ENCODE measurements at regions not wholly inside any gene's neighbourhood (a gene's known extent, or its start where the extent isn't known, plus 50 kb on each side); places are given as distances from the start of the nearest gene placed in this dataset.
A peak's percentile ranks its signal among the peaks of the same experiment; 100 is the strongest.

- Histone ChIP-seq H3K4me1 (ENCODE audit: insufficient read depth, poor library complexity, severe bottlenecking) (no peaks in the 10 kb centered on the region), H3K36me3 (ENCODE audit: low read depth) (no peaks in the 10 kb centered on the region), H3K4me3 (ENCODE audit: severe bottlenecking) (no peak overlapping the region), H3K9me3 (ENCODE audit: severe bottlenecking) (no peaks in the 10 kb centered on the region), H3K27ac (ENCODE audit: poor library complexity, severe bottlenecking) (no peak overlapping the region), H3K27me3 (ENCODE audit: insufficient read depth, poor library complexity, severe bottlenecking) (no peaks in the 10 kb centered on the region)
- DNase-seq (ENCODE audit: low spot score) (no peak), ATAC-seq (ENCODE audit: low read depth) (no peak)
- TF ChIP-seq CTCF (IDR thresholded peaks at IDR 0.05; ENCODE audit: poor library complexity, severe bottlenecking), result no peak
Observed at GRCh38 chr18:22630980-22631379, 213.3 kb upstream of the CTAGE1 start.

GRCh38 chr18:22632191-22632590, 214.5 kb upstream of the CTAGE1 start:
- DNase-seq (ENCODE audit: low spot score) (no peak), ATAC-seq (ENCODE audit: low read depth) (no peak)
- Histone ChIP-seq H3K9me3 (ENCODE audit: severe bottlenecking) (peaks cover 3% of the 10 kb centered on the region), H3K27ac (ENCODE audit: poor library complexity, severe bottlenecking) (no peak overlapping the region), H3K27me3 (ENCODE audit: insufficient read depth, poor library complexity, severe bottlenecking) (no peaks in the 10 kb centered on the region), H3K36me3 (ENCODE audit: low read depth) (no peaks in the 10 kb centered on the region), H3K4me3 (ENCODE audit: severe bottlenecking) (no peak overlapping the region), H3K4me1 (ENCODE audit: insufficient read depth, poor library complexity, severe bottlenecking) (no peaks in the 10 kb centered on the region)
- no peak for TF ChIP-seq CTCF (IDR thresholded peaks at IDR 0.05; ENCODE audit: poor library complexity, severe bottlenecking)

- TF ChIP-seq CTCF (IDR thresholded peaks at IDR 0.05; ENCODE audit: poor library complexity, severe bottlenecking), result no peak
- Histone ChIP-seq H3K27ac (ENCODE audit: poor library complexity, severe bottlenecking) (no peak overlapping the region), H3K4me1 (ENCODE audit: insufficient read depth, poor library complexity, severe bottlenecking) (peaks cover 4% of the 10 kb centered on the region), H3K27me3 (ENCODE audit: insufficient read depth, poor library complexity, severe bottlenecking) (no peaks in the 10 kb centered on the region), H3K36me3 (ENCODE audit: low read depth) (no peaks in the 10 kb centered on the region), H3K9me3 (ENCODE audit: severe bottlenecking) (peaks cover 3% of the 10 kb centered on the region), H3K4me3 (ENCODE audit: severe bottlenecking) (no peak overlapping the region)
- DNase-seq (ENCODE audit: low spot score) (no peak), ATAC-seq (ENCODE audit: low read depth) (no peak)
Observed at GRCh38 chr18:22634464-22634863, 216.7 kb upstream of the CTAGE1 start.

GRCh38 chr18:22637787-22638186, 220.1 kb upstream of the CTAGE1 start:
- Histone ChIP-seq H3K27ac (ENCODE audit: poor library complexity, severe bottlenecking) (no peak overlapping the region), H3K4me3 (ENCODE audit: severe bottlenecking) (no peak overlapping the region), H3K27me3 (ENCODE audit: insufficient read depth, poor library complexity, severe bottlenecking) (no peaks in the 10 kb centered on the region), H3K36me3 (ENCODE audit: low read depth) (no peaks in the 10 kb centered on the region), H3K9me3 (ENCODE audit: severe bottlenecking) (peaks cover 3% of the 10 kb centered on the region), H3K4me1 (ENCODE audit: insufficient read depth, poor library complexity, severe bottlenecking) (peaks cover 5% of the 10 kb centered on the region)
- no peak for DNase-seq (ENCODE audit: low spot score)
- TF ChIP-seq CTCF (IDR thresholded peaks at IDR 0.05; ENCODE audit: poor library complexity, severe bottlenecking), result no peak
- ATAC-seq (ENCODE audit: low read depth), result peak; percentile 53; the same call in 1 of the 3 replicates

- TF ChIP-seq CTCF (IDR thresholded peaks at IDR 0.05; ENCODE audit: poor library complexity, severe bottlenecking), result no peak
- peaks cover 5% of the 10 kb centered on the region for H3K4me1 ChIP-seq (ENCODE audit: insufficient read depth, poor library complexity, severe bottlenecking)
- peak; percentile 58; the same call in 2 of the 3 replicates for ATAC-seq (ENCODE audit: low read depth)
- H3K27ac ChIP-seq (ENCODE audit: poor library complexity, severe bottlenecking), result no peak overlapping the region
- no peak overlapping the region for H3K4me3 ChIP-seq (ENCODE audit: severe bottlenecking)
- peaks cover 3% of the 10 kb centered on the region for H3K9me3 ChIP-seq (ENCODE audit: severe bottlenecking)
- H3K27me3 ChIP-seq (ENCODE audit: insufficient read depth, poor library complexity, severe bottlenecking), result no peaks in the 10 kb centered on the region
- H3K36me3 ChIP-seq (ENCODE audit: low read depth), result no peaks in the 10 kb centered on the region
- DNase-seq (ENCODE audit: low spot score), result no peak
Observed at GRCh38 chr18:22639026-22639463, 221.3 kb upstream of the CTAGE1 start.
